ENCODE measurements at regions not wholly inside any gene's neighbourhood (a gene's known extent, or its start where the extent isn't known, plus 50 kb on each side); places are given as distances from the start of the nearest gene placed in this dataset.

GRCh38 chr20:4569092-4569491, 117.2 kb upstream of the PRNP start:
- no peak for TF ChIP-seq CTCF (IDR thresholded peaks at IDR 0.05; ENCODE audit: low read depth, low read length)
- no peak for DNase-seq (ENCODE audit: extremely low read depth, low read depth)

GRCh38 chr20:4568361-4568959, 117.8 kb upstream of the PRNP start:
- TF ChIP-seq CTCF (IDR thresholded peaks at IDR 0.05; ENCODE audit: low read depth, low read length), result no peak
- no peak for DNase-seq (ENCODE audit: extremely low read depth, low read depth)

GRCh38 chr20:4567170-4567569, 119.1 kb upstream of the PRNP start:
- no peak for DNase-seq (ENCODE audit: extremely low read depth, low read depth)
- TF ChIP-seq CTCF (IDR thresholded peaks at IDR 0.05; ENCODE audit: low read depth, low read length), result no peak

GRCh38 chr20:4563534-4563933, 122.7 kb upstream of the PRNP start:
- peak; percentile 29 for TF ChIP-seq CTCF (IDR thresholded peaks at IDR 0.05; ENCODE audit: low read depth, low read length)
- no peak for DNase-seq (ENCODE audit: extremely low read depth, low read depth)

GRCh38 chr20:4563031-4563430, 123.2 kb upstream of the PRNP start:
- DNase-seq (ENCODE audit: extremely low read depth, low read depth), result no peak
- no peak for TF ChIP-seq CTCF (IDR thresholded peaks at IDR 0.05; ENCODE audit: low read depth, low read length)

GRCh38 chr20:4560667-4561066, 125.6 kb upstream of the PRNP start:
- TF ChIP-seq CTCF (IDR thresholded peaks at IDR 0.05; ENCODE audit: low read depth, low read length), result no peak
- DNase-seq (ENCODE audit: extremely low read depth, low read depth), result no peak

GRCh38 chr20:4559906-4560305, 126.3 kb upstream of the PRNP start:
- TF ChIP-seq CTCF (IDR thresholded peaks at IDR 0.05; ENCODE audit: low read depth, low read length), result no peak
- no peak for DNase-seq (ENCODE audit: extremely low read depth, low read depth)
